GM21515 (cell line): ENCODE measurements at regions not wholly inside any gene's neighbourhood (a gene's known extent, or its start where the extent isn't known, plus 50 kb on each side); places are given as distances from the start of the nearest gene placed in this dataset.
"Not testable (repeated sequence)": the region's sequence is repeated elsewhere in the genome, so short reads cannot be mapped to it uniquely, and the experiment has no call there.

Experiments used
- ATAC-seq: cut with Tn5 transposase; IDR thresholded peaks from one replicate; pipeline ENCODE4 v1.9.1; 2021; ENCODE audit not compliant: unreplicated experiment

- no peak for ATAC-seq
Measured at GRCh38 chr7:125065001-125065400, 135.4 kb upstream of the POT1 start.

GRCh38 chr7:125061776-125062397, 132.3 kb upstream of the POT1 start:
- peak; percentile 87 for ATAC-seq

- not testable (repeated sequence) for ATAC-seq
Measured at GRCh38 chr7:125061083-125061745, 131.6 kb upstream of the POT1 start.

- no peak for ATAC-seq
Measured at GRCh38 chr7:125059861-125060456, 130.3 kb upstream of the POT1 start.

GRCh38 chr7:125057963-125058362, 128.3 kb upstream of the POT1 start:
- no peak for ATAC-seq

- ATAC-seq = no peak
Measured at GRCh38 chr7:125055376-125055775, 125.8 kb upstream of the POT1 start.

- no peak for ATAC-seq
Measured at GRCh38 chr7:125046767-125047166, 117.1 kb upstream of the POT1 start.

- no peak for ATAC-seq
Measured at GRCh38 chr7:125033506-125033905, 103.9 kb upstream of the POT1 start.

GRCh38 chr7:125032943-125033342, 103.3 kb upstream of the POT1 start:
- ATAC-seq = no peak

- no peak for ATAC-seq
Measured at GRCh38 chr7:125030756-125031387, 101.2 kb upstream of the POT1 start.

- no peak for ATAC-seq
Measured at GRCh38 chr7:125025620-125026019, 96.0 kb upstream of the POT1 start.

GRCh38 chr7:125020801-125021200, 91.2 kb upstream of the POT1 start:
- no peak for ATAC-seq

- ATAC-seq = no peak
Measured at GRCh38 chr7:125010540-125010939, 80.9 kb upstream of the POT1 start.

GRCh38 chr7:124996778-124997177, 67.2 kb upstream of the POT1 start:
- ATAC-seq = no peak

GRCh38 chr7:124992851-124993562, 63.4 kb upstream of the POT1 start:
- no peak for ATAC-seq

GRCh38 chr7:124989911-124990310, 60.3 kb upstream of the POT1 start:
- no peak for ATAC-seq
